ENCODE measurements at regions not wholly inside any gene's neighbourhood (a gene's known extent, or its start where the extent isn't known, plus 50 kb on each side); places are given as distances from the start of the nearest gene placed in this dataset.

- no peak for DNase-seq
Measured at GRCh38 chr6:41474213-41474933, 71.8 kb upstream of the FOXP4 start.

DNA sequence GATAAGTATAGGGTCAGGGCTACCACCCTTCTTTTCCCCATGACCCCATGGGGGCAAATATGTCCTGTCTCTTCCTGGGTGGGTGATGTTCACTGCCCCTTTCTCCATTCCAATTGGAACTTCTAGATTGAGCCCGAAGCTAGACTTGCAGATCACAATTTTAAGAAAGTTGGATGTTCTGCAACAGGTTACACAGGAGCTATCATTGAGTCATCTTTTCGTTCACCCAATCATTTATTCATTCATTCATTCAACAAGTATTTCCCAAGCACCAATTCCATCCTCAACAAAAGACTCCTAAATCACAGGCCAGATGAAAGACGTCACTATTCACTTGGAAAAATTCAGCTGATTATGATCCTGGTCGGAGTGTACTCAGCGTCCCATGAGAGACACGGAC lies 71.0 kb upstream of the FOXP4 start:
- DNase-seq = no peak

- no peak for DNase-seq
Measured at GRCh38 chr6:41475737-41476357, 70.3 kb upstream of the FOXP4 start.

- DNase-seq = no peak
Measured at GRCh38 chr6:41476401-41476800, 69.8 kb upstream of the FOXP4 start.

DNA sequence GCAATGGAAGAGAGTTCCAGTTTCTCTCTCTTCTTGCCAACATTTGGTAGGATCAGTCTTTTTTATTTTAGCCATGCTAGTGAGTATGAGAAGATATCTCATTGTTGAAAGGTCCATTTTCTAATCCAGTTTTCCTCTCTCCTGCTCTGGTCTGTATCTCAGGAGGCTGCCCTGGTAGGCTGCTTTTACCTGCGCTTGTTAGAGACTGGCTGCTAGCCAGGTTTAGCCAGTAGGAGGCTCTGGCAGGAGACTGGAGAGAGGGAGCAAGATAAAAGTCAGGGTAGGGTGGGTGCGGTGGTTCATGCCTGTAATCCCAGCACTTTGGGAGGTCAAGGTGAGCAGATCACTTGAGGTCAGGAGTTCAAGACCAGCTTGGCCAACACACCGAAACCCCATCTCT lies 68.6 kb upstream of the FOXP4 start:
- no peak for DNase-seq

- DNase-seq = no peak
Measured at GRCh38 chr6:41483943-41484342, 62.2 kb upstream of the FOXP4 start.

DNA sequence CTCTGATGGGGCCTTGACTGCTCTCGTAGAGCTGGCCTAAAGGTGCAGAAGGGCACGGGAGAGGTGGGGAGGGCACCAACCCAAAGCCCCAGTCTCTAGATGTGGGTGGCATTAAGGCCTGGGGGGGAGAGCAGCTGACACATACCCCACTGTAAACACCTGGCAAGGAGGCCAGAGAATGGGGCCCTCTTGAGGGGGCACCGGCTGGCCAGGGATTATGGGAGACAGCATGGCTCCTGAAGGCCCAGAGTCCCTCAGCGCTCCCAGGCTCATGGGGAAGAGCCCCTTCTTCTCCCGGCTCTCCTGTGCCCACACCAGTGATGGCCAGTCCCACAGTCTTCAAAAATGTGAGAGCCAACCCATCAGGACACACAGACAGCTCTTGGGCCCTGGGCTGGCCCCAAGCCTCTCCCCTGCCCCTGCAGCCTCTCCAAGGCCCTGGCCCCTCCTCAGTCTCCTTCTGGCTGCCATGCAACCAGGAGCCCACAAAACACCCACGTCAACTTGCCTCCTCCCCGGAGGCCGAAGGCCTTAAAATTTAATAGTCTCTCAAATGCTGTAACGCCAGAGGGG lies 58.2 kb upstream of the FOXP4 start:
- no peak for DNase-seq

DNA sequence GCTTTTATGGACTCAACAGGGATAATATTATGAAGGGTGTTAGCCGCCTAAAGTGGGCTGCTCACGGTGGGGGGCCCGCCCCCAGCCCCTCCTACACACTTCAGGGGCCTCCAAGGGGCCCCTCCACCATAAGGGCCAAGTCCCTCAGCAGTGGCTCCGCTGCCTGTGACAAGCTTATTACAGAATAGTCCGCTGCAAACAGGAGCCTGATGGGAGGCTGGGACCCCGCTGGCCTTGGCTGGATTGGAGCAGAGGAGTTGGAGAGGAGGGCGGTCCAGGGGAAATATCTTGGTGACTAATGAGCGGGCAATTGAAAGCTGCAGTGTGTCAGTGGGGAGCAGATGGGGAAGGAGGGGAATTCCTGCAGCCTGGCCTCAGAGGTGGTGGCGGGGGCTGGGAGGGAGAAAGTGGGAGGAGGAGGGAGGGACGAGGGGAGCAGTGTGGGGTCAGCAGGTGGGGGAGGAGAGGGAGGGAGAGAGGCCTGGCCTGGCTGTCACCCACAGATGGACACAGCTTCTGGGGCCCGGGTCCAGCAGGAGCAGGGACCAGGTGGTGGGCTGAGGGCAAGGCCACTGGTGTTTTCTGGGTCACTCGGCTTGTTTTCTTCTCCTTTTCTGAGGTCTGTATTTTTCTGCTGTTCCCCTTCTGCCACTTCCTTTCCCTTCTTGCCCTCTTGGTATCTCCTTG lies 57.6 kb upstream of the FOXP4 start:
- DNase-seq = no peak

GRCh38 chr6:41489120-41489851 lies 56.9 kb upstream of the FOXP4 start:
- no peak for DNase-seq

- DNase-seq = no peak
Measured at GRCh38 chr6:41492261-41492891, 53.8 kb upstream of the FOXP4 start.

GRCh38 chr6:41494212-41495110 lies 51.7 kb upstream of the FOXP4 start:
- no peak for DNase-seq
